Coronary artery (tissue), 2 donors: ENCODE measurements at regions not wholly inside any gene's neighbourhood (a gene's known extent, or its start where the extent isn't known, plus 50 kb on each side); places are given as distances from the start of the nearest gene placed in this dataset.

Experiments
- DNase-seq: peaks from one replicate; pipeline ENCODE4 v3.0.0-alpha.2; 2017; ENCODE audit warnings: low spot score
- H3K27ac ChIP-seq, 2 donors: fragments of 200-600 bp; sonication (generic); one replicate each; pipeline ENCODE4 v1.5.1; 2016 to 2019
- H3K4me3 ChIP-seq: fragments of 200-600 bp; sonication (generic); 2 replicates; pipeline ENCODE4 v1.5.1; 2016; ENCODE audit warnings: mild to moderate bottlenecking, moderate library complexity
- CTCF ChIP-seq: fragments of 200-600 bp; sonication (generic); IDR thresholded peaks from one replicate; pipeline ENCODE4 v1.5.1; 2019; ENCODE audit warnings: antibody characterized with exemption

GRCh38 chr13:40288259-40288658, 378.2 kb downstream of the FOXO1 start:
- DNase-seq = no peak
- no peak for TF ChIP-seq CTCF
- Histone ChIP-seq H3K27ac (no peak overlapping the region), H3K4me3 (no peak overlapping the region)

- H3K4me3 ChIP-seq = no peak overlapping the region
- H3K27ac ChIP-seq = no peak overlapping the region
- TF ChIP-seq CTCF = no peak
- no peak for DNase-seq
Observed at GRCh38 chr13:40290758-40291157, 375.7 kb downstream of the FOXO1 start.

GRCh38 chr13:40292108-40292507, 374.3 kb downstream of the FOXO1 start:
- no peak overlapping the region for H3K27ac ChIP-seq
- DNase-seq = no peak
- no peak overlapping the region for H3K4me3 ChIP-seq
- no peak for TF ChIP-seq CTCF

- Histone ChIP-seq H3K4me3 (no peak overlapping the region), H3K27ac (no peak overlapping the region)
- no peak for TF ChIP-seq CTCF
- DNase-seq = no peak
Observed at GRCh38 chr13:40292536-40292935, 373.9 kb downstream of the FOXO1 start.

- no peak overlapping the region for H3K27ac ChIP-seq
- H3K4me3 ChIP-seq = no peak overlapping the region
- no peak for TF ChIP-seq CTCF
- no peak for DNase-seq
Observed at GRCh38 chr13:40302351-40302750, 364.1 kb downstream of the FOXO1 start.

- no peak for DNase-seq
- Histone ChIP-seq H3K27ac (no peak overlapping the region), H3K4me3 (no peak overlapping the region)
- no peak for TF ChIP-seq CTCF
Observed at GRCh38 chr13:40304391-40304790, 362.1 kb downstream of the FOXO1 start.

- TF ChIP-seq CTCF = no peak
- DNase-seq = no peak
- Histone ChIP-seq H3K27ac (no peak overlapping the region), H3K4me3 (no peak overlapping the region)
Observed at GRCh38 chr13:40306817-40307216, 359.6 kb downstream of the FOXO1 start.
